ELR (cell line): ENCODE measurements at regions not wholly inside any gene's neighbourhood (a gene's known extent, or its start where the extent isn't known, plus 50 kb on each side); places are given as distances from the start of the nearest gene placed in this dataset.

ENCODE experiments used
- DNase-seq: peaks from one replicate; pipeline ENCODE4 v3.0.0-alpha.2; 2015; ENCODE audit warnings: low read depth

GRCh38 chr4:142961866-142962265 is 115.8 kb upstream of the INPP4B start:
- no peak for DNase-seq

GRCh38 chr4:142974328-142974727 is 128.2 kb upstream of the INPP4B start:
- no peak for DNase-seq

- DNase-seq = no peak
These were observed 129.5 kb upstream of the INPP4B start for GRCh38 chr4:142975618-142976017.

GRCh38 chr4:142976482-142976881 is 130.4 kb upstream of the INPP4B start:
- DNase-seq = no peak

- no peak for DNase-seq
These were observed 131.1 kb upstream of the INPP4B start for GRCh38 chr4:142977182-142977581.

GRCh38 chr4:142983065-142983464 is 137.0 kb upstream of the INPP4B start:
- DNase-seq = no peak

- no peak for DNase-seq
These were observed 137.5 kb upstream of the INPP4B start for GRCh38 chr4:142983589-142983988.

GRCh38 chr4:142984871-142985585 is 138.9 kb upstream of the INPP4B start:
- DNase-seq = peak; percentile 46

GRCh38 chr4:143016171-143016570 is 168.5 kb upstream of the USP38 start:
- no peak for DNase-seq

GRCh38 chr4:143017210-143017609 is 167.5 kb upstream of the USP38 start:
- DNase-seq = no peak

GRCh38 chr4:143019351-143019750 is 165.4 kb upstream of the USP38 start:
- DNase-seq = no peak

GRCh38 chr4:143021384-143021783 is 163.3 kb upstream of the USP38 start:
- DNase-seq = no peak

GRCh38 chr4:143023239-143023918 is 161.3 kb upstream of the USP38 start:
- no peak for DNase-seq

GRCh38 chr4:143025081-143025704 is 159.5 kb upstream of the USP38 start:
- DNase-seq = peak; percentile 42

- no peak for DNase-seq
These were observed 158.1 kb upstream of the USP38 start for GRCh38 chr4:143026459-143027170.

GRCh38 chr4:143035661-143036060 is 149.1 kb upstream of the USP38 start:
- DNase-seq = no peak

- no peak for DNase-seq
These were observed 148.3 kb upstream of the USP38 start for GRCh38 chr4:143036443-143036842.

- no peak for DNase-seq
These were observed 138.3 kb upstream of the USP38 start for GRCh38 chr4:143046454-143046853.

- no peak for DNase-seq
These were observed 137.8 kb upstream of the USP38 start for GRCh38 chr4:143046906-143047305.

- no peak for DNase-seq
These were observed 129.7 kb upstream of the USP38 start for GRCh38 chr4:143054971-143055370.

- no peak for DNase-seq
These were observed 128.7 kb upstream of the USP38 start for GRCh38 chr4:143055997-143056396.

- no peak for DNase-seq
These were observed 113.4 kb upstream of the USP38 start for GRCh38 chr4:143071351-143071750.

- DNase-seq = no peak
These were observed 108.0 kb upstream of the USP38 start for GRCh38 chr4:143076723-143077122.
